ENCODE measurements at regions not wholly inside any gene's neighbourhood (a gene's known extent, or its start where the extent isn't known, plus 50 kb on each side); places are given as distances from the start of the nearest gene placed in this dataset.
A peak's percentile ranks its signal among the peaks of the same experiment; 100 is the strongest.

- DNase-seq (ENCODE audit: low read depth): no peak
Measured at GRCh38 chr7:108697254-108697653, 127.6 kb downstream of the DNAJB9 start.

GRCh38 chr7:108711611-108712010 is 141.9 kb downstream of the DNAJB9 start:
- no peak for DNase-seq (ENCODE audit: low read depth)

- DNase-seq (ENCODE audit: low read depth): peak; percentile 74
Measured at GRCh38 chr7:108716783-108717182, 147.1 kb downstream of the DNAJB9 start.

GRCh38 chr7:108717781-108718180 is 148.1 kb downstream of the DNAJB9 start:
- no peak for DNase-seq (ENCODE audit: low read depth)

- DNase-seq (ENCODE audit: low read depth): no peak
Measured at GRCh38 chr7:108719631-108720030, 150.0 kb downstream of the DNAJB9 start.

- DNase-seq (ENCODE audit: low read depth): no peak
Measured at GRCh38 chr7:108722561-108722960, 152.9 kb downstream of the DNAJB9 start.

GRCh38 chr7:108723381-108723814 is 153.7 kb downstream of the DNAJB9 start:
- DNase-seq (ENCODE audit: low read depth): no peak

GRCh38 chr7:108724251-108725100 is 154.8 kb downstream of the DNAJB9 start:
- DNase-seq (ENCODE audit: low read depth): peak; percentile 6

GRCh38 chr7:108735814-108736213 is 166.1 kb downstream of the DNAJB9 start:
- DNase-seq (ENCODE audit: low read depth): no peak

GRCh38 chr7:108736221-108736891 is 166.7 kb downstream of the DNAJB9 start:
- DNase-seq (ENCODE audit: low read depth): no peak

GRCh38 chr7:108770981-108771745 is 201.5 kb downstream of the DNAJB9 start:
- no peak for DNase-seq (ENCODE audit: low read depth)

GRCh38 chr7:108771853-108772252 is 202.2 kb downstream of the DNAJB9 start:
- DNase-seq (ENCODE audit: low read depth): no peak

- DNase-seq (ENCODE audit: low read depth): no peak
Measured at GRCh38 chr7:108777966-108778365, 208.3 kb downstream of the DNAJB9 start.

GRCh38 chr7:108789451-108789850 is 219.8 kb downstream of the DNAJB9 start:
- no peak for DNase-seq (ENCODE audit: low read depth)

GRCh38 chr7:108794466-108794865 is 224.8 kb downstream of the DNAJB9 start:
- DNase-seq (ENCODE audit: low read depth): no peak

GRCh38 chr7:108802650-108803049 is 233.0 kb downstream of the DNAJB9 start:
- DNase-seq (ENCODE audit: low read depth): no peak

GRCh38 chr7:108805808-108806397 is 236.2 kb downstream of the DNAJB9 start:
- peak; percentile 59 for DNase-seq (ENCODE audit: low read depth)

- DNase-seq (ENCODE audit: low read depth): no peak
Measured at GRCh38 chr7:108808549-108809266, 239.0 kb downstream of the DNAJB9 start.

GRCh38 chr7:108809356-108809755 is 239.7 kb downstream of the DNAJB9 start:
- DNase-seq (ENCODE audit: low read depth): no peak

- DNase-seq (ENCODE audit: low read depth): no peak
Measured at GRCh38 chr7:108810756-108811385, 241.2 kb downstream of the DNAJB9 start.
